Fibroblast of lung (primary cell): ENCODE measurements at regions not wholly inside any gene's neighbourhood (a gene's known extent, or its start where the extent isn't known, plus 50 kb on each side); places are given as distances from the start of the nearest gene placed in this dataset.

ENCODE experiments used
- DNase-seq, 2 donors: peaks; one replicate each; pipeline versions ENCODE4 v3.0.0 to v3.0.0-alpha.2; 2010; ENCODE audit warnings: low read depth in 2 of 2
- H2AFZ ChIP-seq: 2 replicates; pipeline ENCODE4 v1.5.1; 2012; ENCODE audit warnings: low read length, control low read depth, inconsistent platforms
- H3K27ac ChIP-seq: 2 replicates; pipeline ENCODE4 v1.5.1; 2011; ENCODE audit warnings: low read length, control low read depth; ENCODE audit not compliant: insufficient read depth
- H3K27me3 ChIP-seq: 2 replicates; pipeline ENCODE4 v1.5.1; 2011; ENCODE audit warnings: mild to moderate bottlenecking, low read length; ENCODE audit not compliant: control insufficient read depth, insufficient read depth
- H3K36me3 ChIP-seq: 2 replicates; pipeline ENCODE4 v1.5.1; 2011; ENCODE audit warnings: low read length; ENCODE audit not compliant: control insufficient read depth, insufficient read depth
- H3K4me1 ChIP-seq: 2 replicates; pipeline ENCODE4 v1.5.1; 2011; ENCODE audit warnings: low read length; ENCODE audit not compliant: control insufficient read depth, insufficient read depth; ENCODE audit errors: extremely low read depth
- H3K4me2 ChIP-seq: 2 replicates; pipeline ENCODE4 v1.5.1; 2011; ENCODE audit warnings: low read length, control low read depth; ENCODE audit not compliant: insufficient read depth; ENCODE audit errors: extremely low read depth
- H3K4me3 ChIP-seq, 4 experiments: fragments of 200-600 bp in 1 of 4; sonication (generic) in 1 of 4; replicated peaks in 1 of 4; 2 replicates each; pipeline ENCODE4 v1.5.1; 2011 to 2016; ENCODE audit warnings: low read length in 4 of 4, low read depth in 3 of 4, mild to moderate bottlenecking in 3 of 4, control low read depth in 2 of 4, inconsistent platforms in 1 of 4, mixed read lengths in 1 of 4; ENCODE audit not compliant: insufficient read depth in 1 of 4; ENCODE audit errors: control extremely low read depth in 1 of 4
- H3K79me2 ChIP-seq: 2 replicates; pipeline ENCODE4 v1.5.1; 2012; ENCODE audit warnings: mild to moderate bottlenecking, low read length, inconsistent platforms; ENCODE audit not compliant: control insufficient read depth, insufficient read depth
- H3K9ac ChIP-seq: 2 replicates; pipeline ENCODE4 v1.5.1; 2011; ENCODE audit warnings: mild to moderate bottlenecking, low read length, control low read depth; ENCODE audit not compliant: insufficient read depth
- H3K9me3 ChIP-seq: 2 replicates; pipeline ENCODE4 v1.5.1; 2012; ENCODE audit warnings: low read depth, low read length; ENCODE audit not compliant: control insufficient read depth, insufficient read depth
- H4K20me1 ChIP-seq: 2 replicates; pipeline ENCODE4 v1.5.1; 2011; ENCODE audit warnings: low read length; ENCODE audit not compliant: control insufficient read depth, insufficient read depth; ENCODE audit errors: extremely low read depth
- CTCF ChIP-seq, 2 donors: IDR thresholded peaks in 1 of 2; conservative IDR thresholded peaks in 1 of 2; 1 replicate in 1 of 2; 2 replicates in 1 of 2; pipeline ENCODE4 v1.5.1; 2011 to 2012; ENCODE audit warnings: low read length in 2 of 2, control low read depth in 1 of 2, inconsistent platforms in 1 of 2, low read depth in 1 of 2, mild to moderate bottlenecking in 1 of 2
- EZH2 ChIP-seq: IDR thresholded peaks from 2 replicates; pipeline ENCODE4 v1.5.1; 2012; ENCODE audit warnings: low read length, control low read depth, mild to moderate bottlenecking; ENCODE audit errors: missing control alignments

- no peaks in the 10 kb centered on the region for H3K27me3 ChIP-seq
- no peaks in the 10 kb centered on the region for H3K79me2 ChIP-seq
- no peak for TF ChIP-seq CTCF (conservative IDR thresholded peaks at IDR 0.05 in 1 of 2, IDR thresholded peaks at IDR 0.05 in 1 of 2; ENCODE audit: low read depth in 1 of 2, low read length in 2 of 2)
- no peak for TF ChIP-seq EZH2
- peak overlapping the region; percentile 89 for H2AFZ ChIP-seq
- DNase-seq = no peak
- H4K20me1 ChIP-seq = no peaks in the 10 kb centered on the region
- H3K4me3 ChIP-seq = peak overlapping the region; percentile 26 to 52 (median 50)
- peak overlapping the region; percentile 53 for H3K9ac ChIP-seq
- peak overlapping the region; percentile 88 for H3K4me2 ChIP-seq
- peak overlapping the region; percentile 47 for H3K27ac ChIP-seq
- H3K4me1 ChIP-seq = peaks cover 9% of the 10 kb centered on the region
- H3K9me3 ChIP-seq = no peaks in the 10 kb centered on the region
- H3K36me3 ChIP-seq = no peaks in the 10 kb centered on the region
Measured at GRCh38 chr6:156719395-156719719, 57.8 kb upstream of the ARID1B start.

- H3K9ac ChIP-seq = no peak overlapping the region
- H3K36me3 ChIP-seq = no peaks in the 10 kb centered on the region
- peak in 1 of 2 donors; percentile 84 for DNase-seq
- H3K27me3 ChIP-seq = no peaks in the 10 kb centered on the region
- H3K4me3 ChIP-seq = no peak overlapping the region
- no peak overlapping the region for H2AFZ ChIP-seq
- no peaks in the 10 kb centered on the region for H4K20me1 ChIP-seq
- H3K4me2 ChIP-seq = no peak overlapping the region
- no peaks in the 10 kb centered on the region for H3K9me3 ChIP-seq
- no peaks in the 10 kb centered on the region for H3K79me2 ChIP-seq
- peaks cover 9% of the 10 kb centered on the region for H3K4me1 ChIP-seq
- no peak overlapping the region for H3K27ac ChIP-seq
- TF ChIP-seq CTCF (conservative IDR thresholded peaks at IDR 0.05 in 1 of 2, IDR thresholded peaks at IDR 0.05 in 1 of 2; ENCODE audit: low read depth in 1 of 2, low read length in 2 of 2) (no peak), EZH2 (no peak)
Measured at GRCh38 chr6:156718647-156719394, 58.4 kb upstream of the ARID1B start.

GRCh38 chr6:156717542-156717941 is 59.6 kb upstream of the ARID1B start:
- H3K79me2 ChIP-seq = no peaks in the 10 kb centered on the region
- no peaks in the 10 kb centered on the region for H3K9me3 ChIP-seq
- no peak for DNase-seq
- no peak overlapping the region for H3K4me2 ChIP-seq
- H4K20me1 ChIP-seq = no peaks in the 10 kb centered on the region
- H3K27me3 ChIP-seq = no peaks in the 10 kb centered on the region
- TF ChIP-seq EZH2 = no peak
- no peak for TF ChIP-seq CTCF (conservative IDR thresholded peaks at IDR 0.05 in 1 of 2, IDR thresholded peaks at IDR 0.05 in 1 of 2; ENCODE audit: low read depth in 1 of 2, low read length in 2 of 2)
- no peak overlapping the region for H3K9ac ChIP-seq
- no peak overlapping the region for H2AFZ ChIP-seq
- peaks cover 9% of the 10 kb centered on the region for H3K4me1 ChIP-seq
- no peak overlapping the region for H3K4me3 ChIP-seq
- H3K27ac ChIP-seq = no peak overlapping the region
- H3K36me3 ChIP-seq = no peaks in the 10 kb centered on the region
